ENCODE measurements at regions not wholly inside any gene's neighbourhood (a gene's known extent, or its start where the extent isn't known, plus 50 kb on each side); places are given as distances from the start of the nearest gene placed in this dataset.

DNA sequence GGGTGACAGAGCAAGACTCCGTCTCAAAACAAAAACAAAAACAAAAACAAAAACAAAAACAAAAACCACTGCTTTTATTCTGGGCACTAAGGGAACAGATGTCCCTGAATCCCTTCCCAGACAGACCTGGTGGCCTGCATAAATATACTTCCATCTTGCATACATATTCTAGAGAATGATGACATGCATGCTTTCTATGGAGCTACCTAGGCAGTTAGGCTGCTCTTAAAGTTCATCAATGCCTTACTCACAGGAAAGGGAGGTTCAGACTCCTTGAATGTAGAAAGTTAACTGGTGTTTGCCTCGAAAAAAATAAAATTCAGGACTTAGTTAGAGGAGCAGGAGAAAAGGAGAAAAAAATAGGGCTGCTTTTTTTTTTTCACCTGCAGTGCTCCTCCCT lies 72.6 kb downstream of the C3orf38 start (continued):
- TF ChIP-seq, protein P1, sequence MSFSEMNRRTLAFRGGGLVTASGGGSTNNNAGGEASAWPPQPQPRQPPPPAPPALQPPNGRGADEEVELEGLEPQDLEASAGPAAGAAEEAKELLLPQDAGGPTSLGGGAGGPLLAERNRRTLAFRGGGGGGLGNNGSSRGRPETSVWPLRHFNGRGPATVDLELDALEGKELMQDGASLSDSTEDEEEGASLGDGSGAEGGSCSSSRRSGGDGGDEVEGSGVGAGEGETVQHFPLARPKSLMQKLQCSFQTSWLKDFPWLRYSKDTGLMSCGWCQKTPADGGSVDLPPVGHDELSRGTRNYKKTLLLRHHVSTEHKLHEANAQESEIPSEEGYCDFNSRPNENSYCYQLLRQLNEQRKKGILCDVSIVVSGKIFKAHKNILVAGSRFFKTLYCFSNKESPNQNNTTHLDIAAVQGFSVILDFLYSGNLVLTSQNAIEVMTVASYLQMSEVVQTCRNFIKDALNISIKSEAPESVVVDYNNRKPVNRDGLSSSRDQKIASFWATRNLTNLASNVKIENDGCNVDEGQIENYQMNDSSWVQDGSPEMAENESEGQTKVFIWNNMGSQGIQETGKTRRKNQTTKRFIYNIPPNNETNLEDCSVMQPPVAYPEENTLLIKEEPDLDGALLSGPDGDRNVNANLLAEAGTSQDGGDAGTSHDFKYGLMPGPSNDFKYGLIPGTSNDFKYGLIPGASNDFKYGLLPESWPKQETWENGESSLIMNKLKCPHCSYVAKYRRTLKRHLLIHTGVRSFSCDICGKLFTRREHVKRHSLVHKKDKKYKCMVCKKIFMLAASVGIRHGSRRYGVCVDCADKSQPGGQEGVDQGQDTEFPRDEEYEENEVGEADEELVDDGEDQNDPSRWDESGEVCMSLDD (tag by site-specific recombination; IDR thresholded peaks at IDR 0.05): no peak
- TF ChIP-seq SP7 (tag by site-specific recombination; IDR thresholded peaks at IDR 0.05): no peak
- TF ChIP-seq ZNF768 (tag by site-specific recombination; IDR thresholded peaks at IDR 0.05): no peak
- no peak for TF ChIP-seq ZNF335 (tag by site-specific recombination; conservative IDR thresholded peaks at IDR 0.05)
- TF ChIP-seq ZNF19 (tag by site-specific recombination; IDR thresholded peaks at IDR 0.05; ENCODE audit: low read depth): no peak
- no peak for TF ChIP-seq ZNF146 (tag by site-specific recombination; IDR thresholded peaks at IDR 0.05)
- no peak for TF ChIP-seq KLF16 (tag by site-specific recombination; IDR thresholded peaks at IDR 0.05)
- TF ChIP-seq HOXA7 (CRISPR knock-in tag; IDR thresholded peaks at IDR 0.05; ENCODE audit: borderline replicate concordance): no peak
- TF ChIP-seq, protein P2, sequence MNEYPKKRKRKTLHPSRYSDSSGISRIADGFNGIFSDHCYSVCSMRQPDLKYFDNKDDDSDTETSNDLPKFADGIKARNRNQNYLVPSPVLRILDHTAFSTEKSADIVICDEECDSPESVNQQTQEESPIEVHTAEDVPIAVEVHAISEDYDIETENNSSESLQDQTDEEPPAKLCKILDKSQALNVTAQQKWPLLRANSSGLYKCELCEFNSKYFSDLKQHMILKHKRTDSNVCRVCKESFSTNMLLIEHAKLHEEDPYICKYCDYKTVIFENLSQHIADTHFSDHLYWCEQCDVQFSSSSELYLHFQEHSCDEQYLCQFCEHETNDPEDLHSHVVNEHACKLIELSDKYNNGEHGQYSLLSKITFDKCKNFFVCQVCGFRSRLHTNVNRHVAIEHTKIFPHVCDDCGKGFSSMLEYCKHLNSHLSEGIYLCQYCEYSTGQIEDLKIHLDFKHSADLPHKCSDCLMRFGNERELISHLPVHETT (tag by site-specific recombination; IDR thresholded peaks at IDR 0.05): no peak
- no peak for TF ChIP-seq ZNF514 (tag by site-specific recombination; IDR thresholded peaks at IDR 0.05)

DNA sequence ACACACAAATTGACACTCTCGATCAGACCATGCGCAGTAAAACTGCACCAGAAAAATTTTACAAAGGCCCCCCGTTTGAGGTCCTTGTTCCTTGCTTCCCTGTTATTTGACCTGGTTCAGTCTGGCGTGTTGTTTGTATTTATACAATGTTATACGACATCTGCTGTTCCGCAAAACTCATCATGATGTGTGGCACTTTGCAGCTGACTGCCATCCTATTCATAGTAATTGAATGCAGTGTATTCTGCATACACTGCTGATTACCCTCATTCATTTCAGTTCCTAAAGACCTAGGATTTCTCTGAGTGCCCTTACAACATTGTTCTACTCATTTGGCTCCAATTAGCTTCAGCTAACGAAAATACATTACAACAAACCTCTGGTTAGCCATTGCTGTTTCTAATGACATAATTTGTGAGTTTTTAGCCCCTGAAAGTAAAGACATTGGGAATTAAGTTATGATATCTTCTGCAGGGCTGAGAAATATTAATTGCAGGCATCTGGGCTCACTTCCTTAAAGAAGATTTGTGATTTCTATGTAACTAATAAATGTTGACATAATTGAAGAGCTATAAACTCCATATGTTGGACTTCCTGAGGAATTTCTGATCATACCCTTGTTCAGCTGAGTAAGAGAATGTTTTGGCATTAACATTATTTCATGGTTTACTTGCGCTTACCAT lies 75.7 kb downstream of the C3orf38 start:
- no peak overlapping the region for H3K4me3 ChIP-seq (ENCODE audit: low read depth, low read length)
- no peaks in the 10 kb centered on the region for H3K4me1 ChIP-seq (ENCODE audit: control insufficient read depth, insufficient read depth, low read length)
- TF ChIP-seq MYNN (tag by site-specific recombination; IDR thresholded peaks at IDR 0.05; ENCODE audit: borderline replicate concordance) (no peak), KLF16 (tag by site-specific recombination; IDR thresholded peaks at IDR 0.05) (no peak), ZNF433 (tag by site-specific recombination; IDR thresholded peaks at IDR 0.05; ENCODE audit: low read depth) (no peak), ZNF549 (tag by site-specific recombination; IDR thresholded peaks at IDR 0.05) (no peak), ZNF214 (tag by site-specific recombination; IDR thresholded peaks at IDR 0.05; ENCODE audit: borderline replicate concordance) (no peak), ZNF112 (tag by site-specific recombination; IDR thresholded peaks at IDR 0.05) (no peak)
- TF ChIP-seq, protein P3, sequence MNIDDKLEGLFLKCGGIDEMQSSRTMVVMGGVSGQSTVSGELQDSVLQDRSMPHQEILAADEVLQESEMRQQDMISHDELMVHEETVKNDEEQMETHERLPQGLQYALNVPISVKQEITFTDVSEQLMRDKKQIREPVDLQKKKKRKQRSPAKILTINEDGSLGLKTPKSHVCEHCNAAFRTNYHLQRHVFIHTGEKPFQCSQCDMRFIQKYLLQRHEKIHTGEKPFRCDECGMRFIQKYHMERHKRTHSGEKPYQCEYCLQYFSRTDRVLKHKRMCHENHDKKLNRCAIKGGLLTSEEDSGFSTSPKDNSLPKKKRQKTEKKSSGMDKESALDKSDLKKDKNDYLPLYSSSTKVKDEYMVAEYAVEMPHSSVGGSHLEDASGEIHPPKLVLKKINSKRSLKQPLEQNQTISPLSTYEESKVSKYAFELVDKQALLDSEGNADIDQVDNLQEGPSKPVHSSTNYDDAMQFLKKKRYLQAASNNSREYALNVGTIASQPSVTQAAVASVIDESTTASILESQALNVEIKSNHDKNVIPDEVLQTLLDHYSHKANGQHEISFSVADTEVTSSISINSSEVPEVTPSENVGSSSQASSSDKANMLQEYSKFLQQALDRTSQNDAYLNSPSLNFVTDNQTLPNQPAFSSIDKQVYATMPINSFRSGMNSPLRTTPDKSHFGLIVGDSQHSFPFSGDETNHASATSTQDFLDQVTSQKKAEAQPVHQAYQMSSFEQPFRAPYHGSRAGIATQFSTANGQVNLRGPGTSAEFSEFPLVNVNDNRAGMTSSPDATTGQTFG (tag by site-specific recombination; IDR thresholded peaks at IDR 0.05; ENCODE audit: borderline replicate concordance): no peak
- no peak overlapping the region for H3K27ac ChIP-seq (ENCODE audit: extremely low read depth, low read depth, low read length)
- POLR2A ChIA-PET: no interaction called here
- CTCF ChIA-PET: no interaction called here
- H3K36me3 ChIP-seq (ENCODE audit: control insufficient read depth in 2 of 2, insufficient read depth in 1 of 2, low read length in 2 of 2): no peaks in the 10 kb centered on the region
- no peaks in the 10 kb centered on the region for H3K9me3 ChIP-seq (ENCODE audit: control insufficient read depth, insufficient read depth, low read depth, low read length)

DNA sequence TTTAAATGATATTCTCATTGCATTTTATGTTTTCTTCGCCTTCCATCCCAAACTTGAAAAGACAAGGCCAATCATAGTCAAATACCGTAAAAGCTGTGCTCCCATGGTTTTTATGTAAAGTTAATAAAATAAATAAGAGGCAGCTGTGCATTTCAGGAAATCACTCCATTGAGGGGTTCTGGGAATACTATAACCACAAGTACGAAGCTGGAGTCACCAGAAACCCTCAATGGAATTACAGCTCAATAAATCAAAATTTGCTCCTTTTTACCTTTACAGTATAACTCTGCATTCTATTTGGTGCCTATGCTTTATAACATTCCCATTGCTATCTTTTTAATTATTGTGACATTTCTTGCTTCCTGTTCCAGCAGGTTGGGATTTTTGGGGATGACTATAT lies 77.2 kb downstream of the C3orf38 start:
- ChIA-PET CTCF (no interaction called here), POLR2A (no interaction called here)
- Histone ChIP-seq H3K9me3 (ENCODE audit: control insufficient read depth, insufficient read depth, low read depth, low read length) (no peaks in the 10 kb centered on the region), H3K4me1 (ENCODE audit: control insufficient read depth, insufficient read depth, low read length) (no peaks in the 10 kb centered on the region), H3K36me3 (ENCODE audit: control insufficient read depth in 2 of 2, insufficient read depth in 1 of 2, low read length in 2 of 2) (no peaks in the 10 kb centered on the region), H3K27ac (ENCODE audit: extremely low read depth, low read depth, low read length) (no peak overlapping the region), H3K4me3 (ENCODE audit: low read depth, low read length) (no peak overlapping the region)
- TF ChIP-seq ZNF23 (tag by site-specific recombination; IDR thresholded peaks at IDR 0.05; ENCODE audit: borderline replicate concordance): no peak
- TF ChIP-seq ZNF596 (tag by site-specific recombination; IDR thresholded peaks at IDR 0.05): no peak
- TF ChIP-seq ZEB2 (tag by site-specific recombination; IDR thresholded peaks at IDR 0.05): no peak
- no peak for TF ChIP-seq HOXA7 (CRISPR knock-in tag; IDR thresholded peaks at IDR 0.05; ENCODE audit: borderline replicate concordance)
- TF ChIP-seq GLIS1 (tag by site-specific recombination; IDR thresholded peaks at IDR 0.05): no peak
- TF ChIP-seq, protein P4, sequence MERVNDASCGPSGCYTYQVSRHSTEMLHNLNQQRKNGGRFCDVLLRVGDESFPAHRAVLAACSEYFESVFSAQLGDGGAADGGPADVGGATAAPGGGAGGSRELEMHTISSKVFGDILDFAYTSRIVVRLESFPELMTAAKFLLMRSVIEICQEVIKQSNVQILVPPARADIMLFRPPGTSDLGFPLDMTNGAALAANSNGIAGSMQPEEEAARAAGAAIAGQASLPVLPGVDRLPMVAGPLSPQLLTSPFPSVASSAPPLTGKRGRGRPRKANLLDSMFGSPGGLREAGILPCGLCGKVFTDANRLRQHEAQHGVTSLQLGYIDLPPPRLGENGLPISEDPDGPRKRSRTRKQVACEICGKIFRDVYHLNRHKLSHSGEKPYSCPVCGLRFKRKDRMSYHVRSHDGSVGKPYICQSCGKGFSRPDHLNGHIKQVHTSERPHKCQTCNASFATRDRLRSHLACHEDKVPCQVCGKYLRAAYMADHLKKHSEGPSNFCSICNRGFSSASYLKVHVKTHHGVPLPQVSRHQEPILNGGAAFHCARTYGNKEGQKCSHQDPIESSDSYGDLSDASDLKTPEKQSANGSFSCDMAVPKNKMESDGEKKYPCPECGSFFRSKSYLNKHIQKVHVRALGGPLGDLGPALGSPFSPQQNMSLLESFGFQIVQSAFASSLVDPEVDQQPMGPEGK (tag by site-specific recombination; IDR thresholded peaks at IDR 0.05): no peak
- no peak for TF ChIP-seq ZNF221 (tag by site-specific recombination; IDR thresholded peaks at IDR 0.05; ENCODE audit: borderline replicate concordance)

Measured in HEK293 (cell line).